ENCODE measurements at regions not wholly inside any gene's neighbourhood (a gene's known extent, or its start where the extent isn't known, plus 50 kb on each side); places are given as distances from the start of the nearest gene placed in this dataset.

DNA sequence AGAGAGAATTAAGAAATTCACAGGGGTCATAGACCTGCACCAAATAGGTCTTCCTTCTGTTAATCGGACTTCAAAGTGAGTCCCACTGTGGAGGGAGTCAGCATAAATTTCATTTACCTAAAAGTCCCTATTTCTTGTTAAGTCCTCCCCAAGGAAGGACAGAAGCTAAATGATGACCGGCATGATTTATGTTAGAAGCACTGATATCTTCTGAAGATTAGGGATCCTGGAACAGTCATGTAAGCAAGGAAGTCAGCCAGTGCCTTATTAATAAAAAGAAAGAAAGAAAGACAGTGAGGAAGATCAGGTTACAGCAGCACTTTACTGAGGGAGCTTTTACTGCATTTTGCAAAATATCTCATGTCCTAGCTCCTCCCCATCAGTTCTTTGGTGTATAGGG lies 287.5 kb downstream of the FOXG1 start:
- DNase-seq (ENCODE audit: low read depth), result no peak
- no peak overlapping the region for H3K4me3 ChIP-seq (ENCODE audit: low read length)
- TF ChIP-seq, protein P1, sequence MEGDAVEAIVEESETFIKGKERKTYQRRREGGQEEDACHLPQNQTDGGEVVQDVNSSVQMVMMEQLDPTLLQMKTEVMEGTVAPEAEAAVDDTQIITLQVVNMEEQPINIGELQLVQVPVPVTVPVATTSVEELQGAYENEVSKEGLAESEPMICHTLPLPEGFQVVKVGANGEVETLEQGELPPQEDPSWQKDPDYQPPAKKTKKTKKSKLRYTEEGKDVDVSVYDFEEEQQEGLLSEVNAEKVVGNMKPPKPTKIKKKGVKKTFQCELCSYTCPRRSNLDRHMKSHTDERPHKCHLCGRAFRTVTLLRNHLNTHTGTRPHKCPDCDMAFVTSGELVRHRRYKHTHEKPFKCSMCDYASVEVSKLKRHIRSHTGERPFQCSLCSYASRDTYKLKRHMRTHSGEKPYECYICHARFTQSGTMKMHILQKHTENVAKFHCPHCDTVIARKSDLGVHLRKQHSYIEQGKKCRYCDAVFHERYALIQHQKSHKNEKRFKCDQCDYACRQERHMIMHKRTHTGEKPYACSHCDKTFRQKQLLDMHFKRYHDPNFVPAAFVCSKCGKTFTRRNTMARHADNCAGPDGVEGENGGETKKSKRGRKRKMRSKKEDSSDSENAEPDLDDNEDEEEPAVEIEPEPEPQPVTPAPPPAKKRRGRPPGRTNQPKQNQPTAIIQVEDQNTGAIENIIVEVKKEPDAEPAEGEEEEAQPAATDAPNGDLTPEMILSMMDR (conservative IDR thresholded peaks at IDR 0.05; ENCODE audit: low read depth, low read length), result no peak

DNA sequence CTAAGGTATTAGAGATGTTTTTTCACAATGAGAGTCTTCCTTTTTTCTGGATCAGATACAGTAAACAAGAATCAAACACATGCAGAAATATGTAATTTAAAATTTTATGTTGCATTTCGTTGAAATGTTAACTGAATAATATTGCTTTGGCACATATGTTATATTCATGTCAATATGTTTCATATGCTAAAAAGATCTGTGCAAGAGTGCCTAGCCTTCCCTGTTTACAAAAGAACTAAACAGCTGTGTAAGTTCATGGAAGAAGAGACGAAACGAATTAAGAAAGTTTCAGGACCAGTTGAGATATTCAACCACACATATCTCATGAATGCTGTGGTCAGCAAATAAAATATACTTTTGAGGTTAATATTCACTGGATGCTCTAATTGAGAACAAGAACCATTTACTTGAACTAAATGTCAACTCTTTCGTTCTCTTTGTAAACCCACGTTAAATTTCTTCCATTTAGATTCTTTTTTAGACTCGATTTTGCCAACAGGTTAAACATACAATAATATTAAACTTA lies 289.5 kb downstream of the FOXG1 start:
- no peak for DNase-seq (ENCODE audit: low read depth)
- H3K4me3 ChIP-seq (ENCODE audit: low read length), result no peak overlapping the region
- TF ChIP-seq, protein P1 (conservative IDR thresholded peaks at IDR 0.05; ENCODE audit: low read depth, low read length), result no peak

DNA sequence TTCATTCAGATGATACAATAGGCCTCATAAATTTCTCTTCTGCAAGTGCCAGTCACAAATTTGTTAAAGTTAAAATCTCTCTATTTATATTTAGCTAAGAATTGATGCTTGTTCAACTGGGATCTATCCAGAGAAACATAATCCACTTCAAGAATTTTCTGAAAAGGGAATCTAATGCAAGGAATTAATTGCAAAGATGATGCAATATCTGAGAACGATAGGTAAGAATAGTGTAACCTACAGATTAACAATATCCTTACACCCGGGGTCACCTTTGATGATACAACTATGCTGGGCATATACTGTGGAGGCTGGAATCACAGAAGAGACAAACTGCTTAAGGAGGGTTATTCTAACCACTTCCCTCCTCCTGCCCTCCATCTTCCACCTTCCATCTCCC lies 295.1 kb downstream of the FOXG1 start:
- TF ChIP-seq, protein P1 (conservative IDR thresholded peaks at IDR 0.05; ENCODE audit: low read depth, low read length), result no peak
- H3K4me3 ChIP-seq (ENCODE audit: low read length), result no peak overlapping the region
- no peak for DNase-seq (ENCODE audit: low read depth)

DNA sequence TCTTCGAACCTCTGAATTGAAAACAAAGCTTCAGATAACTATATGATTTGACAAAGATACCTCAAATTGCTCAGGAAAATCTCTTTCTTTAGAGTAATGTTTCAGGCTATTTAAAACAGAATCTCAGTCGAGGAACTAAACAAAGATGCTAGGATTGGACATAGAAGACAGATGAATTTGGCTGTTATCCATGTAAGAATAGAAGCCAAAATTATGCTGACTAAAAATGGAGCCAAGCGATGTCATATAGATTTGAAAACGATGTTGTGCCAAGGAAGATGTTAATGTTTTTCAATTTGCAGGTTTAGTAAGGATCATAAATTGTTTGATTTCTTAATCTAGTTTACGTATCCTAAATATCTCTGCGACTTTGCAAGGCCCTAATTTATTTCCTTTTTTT lies 295.9 kb downstream of the FOXG1 start:
- no peak for DNase-seq (ENCODE audit: low read depth)
- H3K4me3 ChIP-seq (ENCODE audit: low read length), result no peak overlapping the region
- TF ChIP-seq, protein P1 (conservative IDR thresholded peaks at IDR 0.05; ENCODE audit: low read depth, low read length), result no peak

DNA sequence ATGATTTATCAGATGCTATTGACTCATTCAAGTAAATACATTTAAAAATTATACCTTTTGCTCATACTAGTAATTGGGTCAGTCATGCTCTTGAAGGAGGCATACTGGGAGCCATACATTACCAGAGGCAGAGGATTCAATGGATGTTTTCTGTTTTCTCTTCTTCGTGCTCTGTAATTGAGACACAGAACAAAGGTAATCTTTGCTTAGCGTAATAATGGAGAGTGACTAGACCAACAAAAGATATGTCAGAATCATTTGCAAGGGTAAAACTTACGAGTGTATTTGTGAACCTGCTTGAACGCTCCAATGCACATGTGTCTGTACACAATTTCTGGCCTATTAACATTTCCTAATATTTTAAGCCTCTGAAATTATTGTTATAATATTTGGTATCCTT lies 296.4 kb downstream of the FOXG1 start:
- TF ChIP-seq, protein P1 (conservative IDR thresholded peaks at IDR 0.05; ENCODE audit: low read depth, low read length), result no peak
- no peak for DNase-seq (ENCODE audit: low read depth)
- H3K4me3 ChIP-seq (ENCODE audit: low read length), result no peak overlapping the region

DNA sequence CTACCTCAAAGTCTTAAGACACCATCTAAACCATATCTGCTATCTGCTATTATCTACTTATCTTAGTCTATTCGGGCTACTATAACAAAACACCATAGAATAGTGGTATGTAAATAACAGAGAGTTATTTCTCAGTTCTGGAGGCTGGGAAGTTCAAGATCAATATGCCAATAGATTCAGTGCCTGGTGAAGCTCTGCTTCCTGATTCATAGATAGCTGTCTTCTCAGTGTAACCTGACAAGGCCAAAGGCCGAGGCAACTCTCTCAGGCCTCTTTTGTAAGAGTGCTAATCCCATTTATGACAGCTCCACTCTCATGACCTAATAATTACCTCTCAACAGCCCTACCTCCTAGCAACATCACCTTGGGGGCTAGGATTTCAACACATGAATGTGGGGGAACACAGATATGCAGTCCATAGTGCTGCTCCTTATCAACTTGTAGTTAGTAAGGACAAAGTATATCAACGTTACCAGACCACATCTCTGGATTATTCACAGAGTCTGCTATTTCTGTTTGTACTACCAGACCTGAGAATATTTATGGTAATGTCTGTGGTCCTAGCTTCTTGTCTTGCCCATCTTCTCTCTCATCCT lies 297.8 kb downstream of the FOXG1 start:
- no peak for DNase-seq (ENCODE audit: low read depth)
- no peak overlapping the region for H3K4me3 ChIP-seq (ENCODE audit: low read length)
- TF ChIP-seq, protein P1 (conservative IDR thresholded peaks at IDR 0.05; ENCODE audit: low read depth, low read length), result no peak

DNA sequence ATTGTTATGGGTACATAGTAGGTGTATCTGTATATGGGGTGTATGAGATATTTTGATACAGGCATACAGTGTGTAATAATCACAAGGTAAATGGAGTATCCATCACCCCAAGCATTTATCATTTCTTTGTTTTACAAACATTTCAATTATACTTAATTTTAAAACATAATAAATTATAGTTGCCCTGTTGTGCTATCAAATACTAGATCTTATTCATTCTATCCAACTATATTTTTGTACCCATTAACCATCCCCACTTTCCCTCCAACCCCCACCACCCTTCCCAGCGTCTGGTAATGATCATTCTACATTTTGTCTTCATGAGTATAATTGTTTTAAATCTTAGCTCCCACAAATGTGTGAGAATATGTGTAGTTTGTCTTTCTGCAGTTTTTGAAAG lies 302.6 kb downstream of the FOXG1 start:
- H3K4me3 ChIP-seq (ENCODE audit: low read length), result no peak overlapping the region
- TF ChIP-seq, protein P1 (conservative IDR thresholded peaks at IDR 0.05; ENCODE audit: low read depth, low read length), result no peak
- no peak for DNase-seq (ENCODE audit: low read depth)

Measured in retinal pigment epithelial cell (primary cell).